Liver (tissue), 8 donors: ENCODE measurements at regions not wholly inside any gene's neighbourhood (a gene's known extent, or its start where the extent isn't known, plus 50 kb on each side); places are given as distances from the start of the nearest gene placed in this dataset.

ENCODE experiments used
- DNase-seq: peaks from one replicate; pipeline ENCODE4 v3.0.0-alpha.2; 2017; ENCODE audit warnings: low spot score
- H3K27ac ChIP-seq, 2 donors: one replicate each; pipeline ENCODE4 v1.7.0; 2013; ENCODE audit warnings: inconsistent platforms in 2 of 2, low read length in 2 of 2, control low read depth in 1 of 2, low read depth in 1 of 2, mild to moderate bottlenecking in 1 of 2
- H3K27me3 ChIP-seq, 4 donors: one replicate each; pipeline versions ENCODE4 v1.6.1 to v1.7.0; 2013; ENCODE audit warnings: low read length in 3 of 4, inconsistent platforms in 1 of 4, mild to moderate bottlenecking in 1 of 4, moderate library complexity in 1 of 4; ENCODE audit not compliant: control insufficient read depth in 4 of 4, insufficient read depth in 4 of 4
- H3K36me3 ChIP-seq, 4 donors: one replicate each; pipeline versions ENCODE4 v1.6.1 to v1.7.0; 2013; ENCODE audit warnings: low read length in 3 of 4, mild to moderate bottlenecking in 3 of 4, low read depth in 1 of 4, moderate library complexity in 1 of 4; ENCODE audit not compliant: control insufficient read depth in 4 of 4, insufficient read depth in 3 of 4
- H3K4me1 ChIP-seq, 4 donors: one replicate each; pipeline versions ENCODE4 v1.6.1 to v1.7.0; 2013; ENCODE audit warnings: low read length in 3 of 4, mild to moderate bottlenecking in 3 of 4, moderate library complexity in 1 of 4; ENCODE audit not compliant: control insufficient read depth in 4 of 4, insufficient read depth in 4 of 4
- H3K4me3 ChIP-seq, 3 donors: one replicate each; pipeline versions ENCODE4 v1.6.1 to v1.7.0; 2013; ENCODE audit warnings: low read length in 3 of 3, control low read depth in 1 of 3, low read depth in 1 of 3, mild to moderate bottlenecking in 1 of 3
- H3K9ac ChIP-seq, 2 donors: one replicate each; pipeline ENCODE4 v1.7.0; 2013; ENCODE audit warnings: low read length in 2 of 2, mild to moderate bottlenecking in 2 of 2, moderate library complexity in 2 of 2, control low read depth in 1 of 2, low read depth in 1 of 2
- H3K9me3 ChIP-seq, 4 donors: one replicate each; pipeline versions ENCODE4 v1.6.1 to v1.7.0; 2013; ENCODE audit warnings: low read length in 3 of 4; ENCODE audit not compliant: control insufficient read depth in 4 of 4
- ATF3 ChIP-seq: IDR thresholded peaks from 2 replicates; pipeline ENCODE4 v1.6.1; 2016; ENCODE audit warnings: antibody characterized with exemption
- CTCF ChIP-seq: fragments of 150-350 bp; IDR thresholded peaks from 2 replicates; pipeline ENCODE4 v1.5.1; 2017; ENCODE audit warnings: improper control_type of control experiment, low read depth, low read length; ENCODE audit not compliant: missing input control
- EGR1 ChIP-seq, 2 donors: IDR thresholded peaks; 2 replicates each; pipeline ENCODE4 v1.6.1; 2016 to 2018; ENCODE audit warnings: antibody characterized with exemption in 2 of 2, low read depth in 2 of 2
- FOXA1 ChIP-seq: IDR thresholded peaks from 2 replicates; pipeline ENCODE4 v1.6.1; 2016; ENCODE audit warnings: antibody characterized with exemption
- GABPA ChIP-seq, 2 donors: IDR thresholded peaks in 1 of 2; conservative IDR thresholded peaks in 1 of 2; 2 replicates each; pipeline ENCODE4 v1.6.1; 2016; ENCODE audit warnings: antibody characterized with exemption in 2 of 2, mild to moderate bottlenecking in 1 of 2, moderate library complexity in 1 of 2
- HNF4G ChIP-seq: IDR thresholded peaks from 2 replicates; pipeline ENCODE4 v1.6.1; 2016; ENCODE audit warnings: antibody characterized with exemption
- JUND ChIP-seq, 2 donors: IDR thresholded peaks; 2 replicates each; pipeline ENCODE4 v1.6.1; 2016; ENCODE audit warnings: antibody characterized with exemption in 2 of 2
- MAX ChIP-seq: IDR thresholded peaks from 2 replicates; pipeline ENCODE4 v1.6.1; 2016; ENCODE audit warnings: antibody characterized with exemption
- NR2F2 ChIP-seq: IDR thresholded peaks from 2 replicates; pipeline ENCODE4 v1.6.1; 2016; ENCODE audit warnings: antibody characterized with exemption
- RAD21 ChIP-seq, 2 donors: IDR thresholded peaks; 2 replicates each; pipeline ENCODE4 v1.6.1; 2016; ENCODE audit warnings: antibody characterized with exemption in 2 of 2, mild to moderate bottlenecking in 2 of 2
- TAF1 ChIP-seq: conservative IDR thresholded peaks from 2 replicates; pipeline ENCODE4 v1.6.1; 2016; ENCODE audit warnings: antibody characterized with exemption, mild to moderate bottlenecking
- YY1 ChIP-seq: IDR thresholded peaks from 2 replicates; pipeline ENCODE4 v1.6.1; 2016; ENCODE audit warnings: antibody characterized with exemption, mild to moderate bottlenecking
- WGBS: extraction: QIAGEN DNeasy Blood & Tissue Kit; methylation state at CpG from one replicate; pipeline ENCODE4 v1.1.7; 2013; 5-methylcytosine and 5-hydroxymethylcytosine counted together
- donor health status: healthy.
- donor health status: healthy.
- donor health status: healthy.
- donor health status: healthy.
- donor health status: healthy.

- Histone ChIP-seq H3K36me3 (no peaks in the 10 kb centered on the region), H3K9me3 (no peaks in the 10 kb centered on the region), H3K27ac (no peak overlapping the region), H3K4me3 (no peak overlapping the region), H3K4me1 (peaks cover 0 to 5% (median 0%) of the 10 kb centered on the region in 4 donors), H3K9ac (no peak overlapping the region), H3K27me3 (no peaks in the 10 kb centered on the region)
- DNase-seq, result no peak
- TF ChIP-seq CTCF, result no peak
- peak in 1 of 2 donors; percentile 6 for TF ChIP-seq RAD21 (IDR thresholded peaks at IDR 0.05)
Measured at GRCh38 chr12:69130064-69130463, 109.3 kb upstream of the CPSF6 start.

GRCh38 chr12:69131077-69131476 lies 108.3 kb upstream of the CPSF6 start:
- Histone ChIP-seq H3K9me3 (no peaks in the 10 kb centered on the region), H3K27ac (no peak overlapping the region), H3K9ac (no peak overlapping the region), H3K27me3 (no peaks in the 10 kb centered on the region), H3K4me1 (peaks cover 0 to 5% (median 0%) of the 10 kb centered on the region in 4 donors), H3K4me3 (no peak overlapping the region), H3K36me3 (no peaks in the 10 kb centered on the region)
- whole genome bisulfite sequencing, result 67% methylated on average over 1 of the region's 1 CpG
- no peak for DNase-seq
- TF ChIP-seq CTCF, result no peak
- TF ChIP-seq TAF1, result no peak
- TF ChIP-seq FOXA1, result no peak
- no peak for TF ChIP-seq JUND (IDR thresholded peaks at IDR 0.05)
- no peak for TF ChIP-seq YY1
- TF ChIP-seq HNF4G, result no peak
- TF ChIP-seq ATF3, result no peak
- TF ChIP-seq EGR1 (IDR thresholded peaks at IDR 0.05; ENCODE audit: low read depth in 2 of 2), result no peak
- TF ChIP-seq GABPA (IDR thresholded peaks at IDR 0.05 in 1 of 2, conservative IDR thresholded peaks at IDR 0.05 in 1 of 2), result no peak

- TF ChIP-seq MAX (no peak), JUND (IDR thresholded peaks at IDR 0.05) (no peak), FOXA1 (no peak), NR2F2 (no peak), GABPA (IDR thresholded peaks at IDR 0.05 in 1 of 2, conservative IDR thresholded peaks at IDR 0.05 in 1 of 2) (no peak), EGR1 (IDR thresholded peaks at IDR 0.05; ENCODE audit: low read depth in 2 of 2) (no peak), HNF4G (no peak)
- H3K9me3 ChIP-seq, result peaks cover 3 to 5% (median 3%) of the 10 kb centered on the region in 4 donors
- H3K4me3 ChIP-seq, result no peak overlapping the region
- H3K27ac ChIP-seq, result no peak overlapping the region
- no peak for DNase-seq
- WGBS, result 92% methylated on average over 2 of the region's 2 CpGs
- no peaks in the 10 kb centered on the region for H3K4me1 ChIP-seq
- no peaks in the 10 kb centered on the region for H3K36me3 ChIP-seq
- no peak overlapping the region for H3K9ac ChIP-seq
- H3K27me3 ChIP-seq, result no peaks in the 10 kb centered on the region
Measured at GRCh38 chr12:69136931-69137613, 102.3 kb upstream of the CPSF6 start.
